ENCODE measurements at regions not wholly inside any gene's neighbourhood (a gene's known extent, or its start where the extent isn't known, plus 50 kb on each side); places are given as distances from the start of the nearest gene placed in this dataset.

- no peak for TF ChIP-seq POLR2A (IDR thresholded peaks at IDR 0.05; ENCODE audit: low read length)
- TF ChIP-seq GATA1 (IDR thresholded peaks at IDR 0.05; ENCODE audit: low read depth, low read length), result no peak
Measured at GRCh38 chr4:168039593-168039992, 52.7 kb upstream of the ANXA10 start.

Data from erythroblast (primary cell).